Thoracic aorta (tissue), 2 donors: ENCODE measurements at regions not wholly inside any gene's neighbourhood (a gene's known extent, or its start where the extent isn't known, plus 50 kb on each side); places are given as distances from the start of the nearest gene placed in this dataset.

Experiments used
- ATAC-seq: fragments of 150-250 bp; one replicate; pipeline ENCODE4 v1.8.0; 2017; ENCODE audit warnings: low read depth; ENCODE audit not compliant: insufficient number of reproducible peaks, low FRiP score
- DNase-seq: peaks from one replicate; pipeline ENCODE4 v3.0.0-alpha.2; 2020; ENCODE audit warnings: low spot score
- H3K27ac ChIP-seq, 2 donors: fragments of 200-600 bp; sonication (generic); 1 replicate in 1 of 2; 2 replicates in 1 of 2; pipeline ENCODE4 v1.5.1; 2016; ENCODE audit warnings: mild to moderate bottlenecking in 2 of 2, moderate library complexity in 2 of 2
- H3K27me3 ChIP-seq: fragments of 200-600 bp; sonication (generic); replicated peaks from 2 replicates; pipeline ENCODE4 v1.6.0; 2016; ENCODE audit warnings: mild to moderate bottlenecking; ENCODE audit not compliant: insufficient read depth
- H3K36me3 ChIP-seq: fragments of 200-600 bp; sonication (generic); one replicate; pipeline ENCODE4 v1.5.1; 2016
- H3K4me1 ChIP-seq, 2 donors: fragments of 200-600 bp; sonication (generic); 1 replicate in 1 of 2; 2 replicates in 1 of 2; pipeline versions ENCODE4 v1.5.1 to v1.6.0; 2016; ENCODE audit warnings: low read depth in 2 of 2, mild to moderate bottlenecking in 1 of 2; ENCODE audit not compliant: control insufficient read depth in 1 of 2
- H3K4me3 ChIP-seq: fragments of 200-600 bp; sonication (generic); 2 replicates; pipeline ENCODE4 v1.5.1; 2016; ENCODE audit warnings: mild to moderate bottlenecking
- H3K9me3 ChIP-seq: fragments of 200-600 bp; sonication (generic); 2 replicates; pipeline ENCODE4 v1.5.1; 2016
- TF ChIP-seq, protein P1 (sequence below): fragments of 200-600 bp; sonication (generic); IDR thresholded peaks from one replicate; pipeline ENCODE4 v1.5.1; 2019; ENCODE audit warnings: antibody characterized with exemption

- Histone ChIP-seq H3K27me3 (no peaks in the 10 kb centered on the region), H3K9me3 (no peaks in the 10 kb centered on the region), H3K4me1 (no peaks in the 10 kb centered on the region), H3K36me3 (no peaks in the 10 kb centered on the region), H3K4me3 (no peak overlapping the region), H3K27ac (no peak overlapping the region)
- TF ChIP-seq, protein P1, sequence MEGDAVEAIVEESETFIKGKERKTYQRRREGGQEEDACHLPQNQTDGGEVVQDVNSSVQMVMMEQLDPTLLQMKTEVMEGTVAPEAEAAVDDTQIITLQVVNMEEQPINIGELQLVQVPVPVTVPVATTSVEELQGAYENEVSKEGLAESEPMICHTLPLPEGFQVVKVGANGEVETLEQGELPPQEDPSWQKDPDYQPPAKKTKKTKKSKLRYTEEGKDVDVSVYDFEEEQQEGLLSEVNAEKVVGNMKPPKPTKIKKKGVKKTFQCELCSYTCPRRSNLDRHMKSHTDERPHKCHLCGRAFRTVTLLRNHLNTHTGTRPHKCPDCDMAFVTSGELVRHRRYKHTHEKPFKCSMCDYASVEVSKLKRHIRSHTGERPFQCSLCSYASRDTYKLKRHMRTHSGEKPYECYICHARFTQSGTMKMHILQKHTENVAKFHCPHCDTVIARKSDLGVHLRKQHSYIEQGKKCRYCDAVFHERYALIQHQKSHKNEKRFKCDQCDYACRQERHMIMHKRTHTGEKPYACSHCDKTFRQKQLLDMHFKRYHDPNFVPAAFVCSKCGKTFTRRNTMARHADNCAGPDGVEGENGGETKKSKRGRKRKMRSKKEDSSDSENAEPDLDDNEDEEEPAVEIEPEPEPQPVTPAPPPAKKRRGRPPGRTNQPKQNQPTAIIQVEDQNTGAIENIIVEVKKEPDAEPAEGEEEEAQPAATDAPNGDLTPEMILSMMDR, result no peak
- ATAC-seq (no peak), DNase-seq (no peak)
Observed at GRCh38 chr6:9795880-9796279, 619.0 kb downstream of the TFAP2A start.

- H3K27me3 ChIP-seq, result no peaks in the 10 kb centered on the region
- H3K4me1 ChIP-seq, result no peaks in the 10 kb centered on the region
- H3K9me3 ChIP-seq, result no peaks in the 10 kb centered on the region
- TF ChIP-seq, protein P1, result no peak
- no peak overlapping the region for H3K4me3 ChIP-seq
- no peak for DNase-seq
- no peak for ATAC-seq
- H3K36me3 ChIP-seq, result no peaks in the 10 kb centered on the region
- no peak overlapping the region for H3K27ac ChIP-seq
Observed at GRCh38 chr6:9789201-9789600, 625.7 kb downstream of the TFAP2A start.

GRCh38 chr6:9784786-9785185 lies 630.1 kb downstream of the TFAP2A start:
- Histone ChIP-seq H3K27me3 (no peaks in the 10 kb centered on the region), H3K9me3 (no peaks in the 10 kb centered on the region), H3K36me3 (no peaks in the 10 kb centered on the region), H3K4me1 (no peaks in the 10 kb centered on the region), H3K27ac (no peak overlapping the region), H3K4me3 (no peak overlapping the region)
- ATAC-seq, result no peak
- TF ChIP-seq, protein P1, result no peak
- DNase-seq, result no peak

- Histone ChIP-seq H3K4me3 (no peak overlapping the region), H3K36me3 (no peaks in the 10 kb centered on the region), H3K4me1 (no peaks in the 10 kb centered on the region), H3K27ac (no peak overlapping the region), H3K9me3 (no peaks in the 10 kb centered on the region), H3K27me3 (no peaks in the 10 kb centered on the region)
- ATAC-seq (no peak), DNase-seq (no peak)
- TF ChIP-seq, protein P1, result no peak
Observed at GRCh38 chr6:9783567-9783966, 631.3 kb downstream of the TFAP2A start.

- no peak overlapping the region for H3K4me3 ChIP-seq
- TF ChIP-seq, protein P1, result no peak
- H3K4me1 ChIP-seq, result no peaks in the 10 kb centered on the region
- ATAC-seq, result no peak
- no peak overlapping the region for H3K27ac ChIP-seq
- no peak for DNase-seq
- H3K9me3 ChIP-seq, result no peaks in the 10 kb centered on the region
- no peaks in the 10 kb centered on the region for H3K36me3 ChIP-seq
- H3K27me3 ChIP-seq, result no peaks in the 10 kb centered on the region
Observed at GRCh38 chr6:9766240-9766915, 648.5 kb downstream of the TFAP2A start.
